ENCODE measurements at regions not wholly inside any gene's neighbourhood (a gene's known extent, or its start where the extent isn't known, plus 50 kb on each side); places are given as distances from the start of the nearest gene placed in this dataset.

- H3K27ac ChIP-seq (ENCODE audit: low read depth in 1 of 2, low read length in 2 of 2), result no peak overlapping the region
Observed at GRCh38 chr13:48583859-48584311, 51.0 kb upstream of the RCBTB2 start.

GRCh38 chr13:48585456-48585840 lies 52.6 kb upstream of the RCBTB2 start:
- Mint-ChIP-seq H3K4me1 (peaks cover 33% of the 10 kb centered on the region), H3K27ac (no peak overlapping the region), H3K27me3 (ENCODE audit: low read depth in 3 of 3) (peaks cover 0 to 3% (median 1%) of the 10 kb centered on the region in 3 donors), H3K9me3 (peaks cover 1 to 9% (median 6%) of the 10 kb centered on the region in 7 donors), H3K4me3 (no peak overlapping the region), H3K36me3 (no peaks in the 10 kb centered on the region)
- Histone ChIP-seq H4K20me1 (ENCODE audit: insufficient read depth, low read length) (no peaks in the 10 kb centered on the region), H3K9me3 (replicated peaks in 1 of 2; ENCODE audit: control insufficient read depth in 1 of 2, insufficient read depth in 1 of 2, low read length in 2 of 2) (peaks cover 0 to 7% of the 10 kb centered on the region in 2 donors), H3K4me1 (ENCODE audit: control insufficient read depth in 1 of 2, insufficient read depth in 2 of 2, low read length in 2 of 2) (peaks cover 22 to 26% of the 10 kb centered on the region in 2 donors), H3K4me2 (replicated peaks; ENCODE audit: extremely low read depth, low read length, poor library complexity, severe bottlenecking) (no peak overlapping the region), H3K79me2 (ENCODE audit: insufficient read depth, low read length) (no peaks in the 10 kb centered on the region), H3K27me3 (ENCODE audit: control insufficient read depth in 2 of 2, insufficient read depth in 2 of 2, low read length in 2 of 2) (no peaks in the 10 kb centered on the region), H3K9ac (ENCODE audit: insufficient read depth, low read length, poor library complexity, severe bottlenecking) (no peak overlapping the region), H2AFZ (ENCODE audit: insufficient read depth, low read depth, low read length, poor library complexity, severe bottlenecking) (peak overlapping the region; percentile 9), H3K4me3 (replicated peaks in 1 of 3; ENCODE audit: low read depth in 2 of 3, low read length in 3 of 3) (no peak overlapping the region), H3K36me3 (replicated peaks in 1 of 2; ENCODE audit: control insufficient read depth in 1 of 2, insufficient read depth in 2 of 2, low read length in 2 of 2) (no peaks in the 10 kb centered on the region), H3K27ac (ENCODE audit: low read depth in 1 of 2, low read length in 2 of 2) (no peak overlapping the region)
- no CpG with 5 or more reads among the region's 2 CpGs for WGBS (ENCODE audit: insufficient coverage)
- intact Hi-C loops (cut with micrococcal nuclease), result no loop called here
- DNase-seq, result no peak
- TF ChIP-seq, protein P1, sequence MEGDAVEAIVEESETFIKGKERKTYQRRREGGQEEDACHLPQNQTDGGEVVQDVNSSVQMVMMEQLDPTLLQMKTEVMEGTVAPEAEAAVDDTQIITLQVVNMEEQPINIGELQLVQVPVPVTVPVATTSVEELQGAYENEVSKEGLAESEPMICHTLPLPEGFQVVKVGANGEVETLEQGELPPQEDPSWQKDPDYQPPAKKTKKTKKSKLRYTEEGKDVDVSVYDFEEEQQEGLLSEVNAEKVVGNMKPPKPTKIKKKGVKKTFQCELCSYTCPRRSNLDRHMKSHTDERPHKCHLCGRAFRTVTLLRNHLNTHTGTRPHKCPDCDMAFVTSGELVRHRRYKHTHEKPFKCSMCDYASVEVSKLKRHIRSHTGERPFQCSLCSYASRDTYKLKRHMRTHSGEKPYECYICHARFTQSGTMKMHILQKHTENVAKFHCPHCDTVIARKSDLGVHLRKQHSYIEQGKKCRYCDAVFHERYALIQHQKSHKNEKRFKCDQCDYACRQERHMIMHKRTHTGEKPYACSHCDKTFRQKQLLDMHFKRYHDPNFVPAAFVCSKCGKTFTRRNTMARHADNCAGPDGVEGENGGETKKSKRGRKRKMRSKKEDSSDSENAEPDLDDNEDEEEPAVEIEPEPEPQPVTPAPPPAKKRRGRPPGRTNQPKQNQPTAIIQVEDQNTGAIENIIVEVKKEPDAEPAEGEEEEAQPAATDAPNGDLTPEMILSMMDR (IDR thresholded peaks at IDR 0.05), result no peak

More at GRCh38 chr13:48583859-48584311, 51.0 kb upstream of the RCBTB2 start:
- peaks cover 0 to 3% (median 1%) of the 10 kb centered on the region in 3 donors for H3K27me3 Mint-ChIP-seq (ENCODE audit: low read depth in 3 of 3)
- peaks cover 0 to 7% of the 10 kb centered on the region in 2 donors for H3K9me3 ChIP-seq (replicated peaks in 1 of 2; ENCODE audit: control insufficient read depth in 1 of 2, insufficient read depth in 1 of 2, low read length in 2 of 2)
- H2AFZ ChIP-seq (ENCODE audit: insufficient read depth, low read depth, low read length, poor library complexity, severe bottlenecking), result no peak overlapping the region
- no peaks in the 10 kb centered on the region for H3K36me3 ChIP-seq (replicated peaks in 1 of 2; ENCODE audit: control insufficient read depth in 1 of 2, insufficient read depth in 2 of 2, low read length in 2 of 2)
- H3K9ac ChIP-seq (ENCODE audit: insufficient read depth, low read length, poor library complexity, severe bottlenecking), result no peak overlapping the region
- no peak overlapping the region for H3K4me3 Mint-ChIP-seq
- intact Hi-C loops (cut with micrococcal nuclease), result loop anchor here in 1 of 2 donors (5.0 kb wide), 1 partner anchor 252 kb away; no protein-coding TSS in a partner anchor
- H3K36me3 Mint-ChIP-seq, result no peaks in the 10 kb centered on the region
- H3K27ac Mint-ChIP-seq, result no peak overlapping the region
- no peak overlapping the region for H3K4me2 ChIP-seq (replicated peaks; ENCODE audit: extremely low read depth, low read length, poor library complexity, severe bottlenecking)
- H3K4me1 ChIP-seq (ENCODE audit: control insufficient read depth in 1 of 2, insufficient read depth in 2 of 2, low read length in 2 of 2), result peaks cover 37 to 42% of the 10 kb centered on the region in 2 donors
- DNase-seq, result no peak
- no peaks in the 10 kb centered on the region for H3K27me3 ChIP-seq (ENCODE audit: control insufficient read depth in 2 of 2, insufficient read depth in 2 of 2, low read length in 2 of 2)
- H3K4me1 Mint-ChIP-seq, result peaks cover 44% of the 10 kb centered on the region
- WGBS (ENCODE audit: insufficient coverage), result 92% methylated on average over 3 of the region's 3 CpGs
- H3K9me3 Mint-ChIP-seq, result peaks cover 0 to 9% (median 6%) of the 10 kb centered on the region in 7 donors
- no peak overlapping the region for H3K4me3 ChIP-seq (replicated peaks in 1 of 3; ENCODE audit: low read depth in 2 of 3, low read length in 3 of 3)
- no peaks in the 10 kb centered on the region for H3K79me2 ChIP-seq (ENCODE audit: insufficient read depth, low read length)
- no peaks in the 10 kb centered on the region for H4K20me1 ChIP-seq (ENCODE audit: insufficient read depth, low read length)
- TF ChIP-seq, protein P1 (IDR thresholded peaks at IDR 0.05), result no peak

Measured in CD14-positive monocyte (primary cell).